H1 (cell line): ENCODE measurements at regions not wholly inside any gene's neighbourhood (a gene's known extent, or its start where the extent isn't known, plus 50 kb on each side); places are given as distances from the start of the nearest gene placed in this dataset.

Source experiments
- ATF3 ChIP-seq: IDR thresholded peaks from 2 replicates; pipeline ENCODE4 v1.6.1; 2011; ENCODE audit warnings: low read depth, mild to moderate bottlenecking, low read length; ENCODE audit not compliant: insufficient read depth
- CTCF ChIP-seq, 3 experiments: IDR thresholded peaks; 1 replicate in 2 of 3; 2 replicates in 1 of 3; pipeline versions ENCODE4 v1.5.1 to v1.6.1; 2011; ENCODE audit warnings: low read length in 3 of 3, mild to moderate bottlenecking in 3 of 3, inconsistent platforms in 2 of 3, low read depth in 1 of 3, moderate library complexity in 1 of 3; ENCODE audit not compliant: insufficient read depth in 1 of 3; ENCODE audit errors: control extremely low read depth in 1 of 3
- RFX5 ChIP-seq: IDR thresholded peaks from 2 replicates; pipeline ENCODE4 v1.6.1; 2011; ENCODE audit warnings: low read depth, low read length, improper control_type of control experiment, borderline replicate concordance

- TF ChIP-seq CTCF (IDR thresholded peaks at IDR 0.05; ENCODE audit: control extremely low read depth in 1 of 3, insufficient read depth in 1 of 3, low read depth in 1 of 3, low read length in 3 of 3), result no peak
- TF ChIP-seq RFX5, result no peak
- no peak for TF ChIP-seq ATF3
Observed at GRCh38 chr6:163835439-163836171, 421.1 kb downstream of the QKI start.
